Middle frontal gyrus (tissue), 1 donor: ENCODE measurements at regions not wholly inside any gene's neighbourhood (a gene's known extent, or its start where the extent isn't known, plus 50 kb on each side); places are given as distances from the start of the nearest gene placed in this dataset.

Experiments used
- DNase-seq: peaks from one replicate; pipeline ENCODE4 v3.0.0-alpha.2; 2015; ENCODE audit warnings: low spot score; ENCODE audit errors: extremely low spot score

GRCh38 chr10:43827853-43828252, 179.2 kb upstream of the ZNF32 start:
- no peak for DNase-seq

- no peak for DNase-seq
Observed at GRCh38 chr10:43825984-43826383, 177.3 kb upstream of the ZNF32 start.

GRCh38 chr10:43825421-43825820, 176.7 kb upstream of the ZNF32 start:
- DNase-seq = no peak

- DNase-seq = no peak
Observed at GRCh38 chr10:43824934-43825333, 176.3 kb upstream of the ZNF32 start.

- DNase-seq = no peak
Observed at GRCh38 chr10:43822631-43823580, 174.2 kb upstream of the ZNF32 start.

GRCh38 chr10:43821103-43821502, 172.4 kb upstream of the ZNF32 start:
- no peak for DNase-seq

- DNase-seq = no peak
Observed at GRCh38 chr10:43820663-43821062, 172.0 kb upstream of the ZNF32 start.

GRCh38 chr10:43819464-43820230, 171.0 kb upstream of the ZNF32 start:
- no peak for DNase-seq

- no peak for DNase-seq
Observed at GRCh38 chr10:43818687-43819086, 170.0 kb upstream of the ZNF32 start.

- DNase-seq = no peak
Observed at GRCh38 chr10:43817368-43817767, 168.7 kb upstream of the ZNF32 start.

- no peak for DNase-seq
Observed at GRCh38 chr10:43816351-43817321, 168.0 kb upstream of the ZNF32 start.

- DNase-seq = no peak
Observed at GRCh38 chr10:43815181-43815885, 166.7 kb upstream of the ZNF32 start.

- no peak for DNase-seq
Observed at GRCh38 chr10:43814663-43815062, 166.0 kb upstream of the ZNF32 start.

- DNase-seq = no peak
Observed at GRCh38 chr10:43811871-43812270, 163.2 kb upstream of the ZNF32 start.

GRCh38 chr10:43809211-43809930, 160.7 kb upstream of the ZNF32 start:
- no peak for DNase-seq

GRCh38 chr10:43808136-43808535, 159.5 kb upstream of the ZNF32 start:
- no peak for DNase-seq

- no peak for DNase-seq
Observed at GRCh38 chr10:43806831-43807640, 158.4 kb upstream of the ZNF32 start.

- DNase-seq = no peak
Observed at GRCh38 chr10:43803791-43804190, 155.1 kb upstream of the ZNF32 start.
